ENCODE measurements at regions not wholly inside any gene's neighbourhood (a gene's known extent, or its start where the extent isn't known, plus 50 kb on each side); places are given as distances from the start of the nearest gene placed in this dataset.

DNA sequence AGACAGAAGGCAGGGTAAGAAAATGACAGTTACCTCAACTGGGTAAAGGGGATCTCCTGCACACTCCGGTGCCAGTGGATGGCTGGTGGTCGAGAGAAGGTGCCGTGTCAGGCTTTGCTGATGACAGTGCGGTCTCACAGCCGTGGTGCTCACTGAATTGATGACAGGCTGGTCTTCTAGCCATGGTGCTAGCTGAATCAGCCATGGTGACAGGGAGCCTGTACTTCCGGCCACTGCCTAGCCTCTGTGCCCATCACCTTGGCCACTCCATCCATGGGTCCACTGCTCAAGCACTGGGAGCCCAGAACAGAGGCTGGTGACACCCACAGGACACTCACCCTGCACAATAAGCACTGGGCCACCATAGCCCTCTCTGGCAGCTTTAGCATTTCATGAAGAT lies 315.9 kb downstream of the FBXO15 start:
- DNase-seq (ENCODE audit: missing footprints): no peak
- intact Hi-C loops (cut with DNase I): no loop called here
- no peak for ATAC-seq

DNA sequence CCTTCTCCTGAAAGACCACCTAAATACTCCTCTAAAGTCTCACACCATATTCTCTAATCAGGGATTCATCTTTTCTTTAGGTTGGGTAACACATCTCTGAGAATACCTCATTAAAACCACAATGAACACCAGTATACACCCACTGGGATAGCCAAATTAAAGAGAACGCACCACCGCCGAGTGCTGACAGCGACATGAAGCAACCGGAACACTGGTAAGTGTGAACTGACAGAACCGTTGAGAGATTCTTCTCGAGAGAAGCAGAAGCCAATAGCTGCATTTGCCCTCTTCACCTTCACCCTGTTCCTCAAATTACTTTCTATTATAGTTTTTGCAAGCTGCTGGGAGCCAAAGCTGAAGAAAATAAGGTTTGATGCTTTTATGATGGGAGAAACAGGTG lies 318.5 kb downstream of the FBXO15 start:
- intact Hi-C loops (cut with DNase I): no loop called here
- no peak for DNase-seq (ENCODE audit: missing footprints)
- ATAC-seq: peak; percentile 90

GRCh38 chr18:73827801-73828200 lies 319.8 kb downstream of the FBXO15 start:
- no peak for ATAC-seq
- DNase-seq (ENCODE audit: missing footprints): no peak
- intact Hi-C loops (cut with DNase I): no loop called here

DNA sequence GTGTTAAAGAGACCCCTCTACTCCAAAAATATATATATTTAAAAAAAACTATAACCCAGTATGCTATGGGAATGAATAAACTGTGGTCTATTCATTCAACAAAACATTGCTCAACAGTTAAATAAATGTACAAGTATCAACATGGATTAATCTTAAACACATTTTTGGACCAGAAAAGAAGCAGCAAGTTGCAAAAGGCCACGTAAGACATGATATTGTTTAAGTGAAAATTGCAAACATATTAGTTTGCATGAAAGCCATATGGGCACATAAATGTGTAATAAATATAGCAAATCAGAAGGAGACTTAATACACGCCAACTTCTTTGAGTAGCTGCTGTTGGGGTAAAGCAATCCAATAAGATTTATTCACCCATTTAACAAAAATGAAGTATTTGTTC lies 321.5 kb downstream of the FBXO15 start:
- ATAC-seq (no peak), DNase-seq (ENCODE audit: missing footprints) (no peak)
- intact Hi-C loops (cut with DNase I): no loop called here

GRCh38 chr18:73824671-73825070 lies 323.0 kb downstream of the FBXO15 start:
- intact Hi-C loops (cut with DNase I): no loop called here
- ATAC-seq (no peak), DNase-seq (ENCODE audit: missing footprints) (no peak)

DNA sequence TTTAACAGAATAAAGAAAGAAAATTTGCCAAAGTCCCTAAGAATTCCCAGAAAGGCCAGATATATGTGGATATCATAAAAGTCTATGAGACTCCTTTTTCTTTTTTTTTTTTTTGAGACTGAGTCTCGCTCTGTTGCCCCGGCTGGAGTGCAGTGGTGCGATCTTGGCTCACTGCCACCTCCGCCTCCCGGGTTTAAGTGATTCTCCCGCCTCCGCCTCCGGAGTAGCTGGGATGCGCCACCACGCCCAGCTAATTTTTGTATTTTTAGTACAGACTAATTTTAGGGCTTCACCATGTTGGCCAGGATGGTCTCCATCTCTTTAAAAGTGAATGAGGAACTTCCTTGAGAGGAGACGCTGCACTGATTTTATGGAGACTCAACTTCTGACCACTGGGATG lies 335.2 kb downstream of the FBXO15 start:
- ATAC-seq: no peak
- DNase-seq (ENCODE audit: missing footprints): no peak
- intact Hi-C loops (cut with DNase I): no loop called here

DNA sequence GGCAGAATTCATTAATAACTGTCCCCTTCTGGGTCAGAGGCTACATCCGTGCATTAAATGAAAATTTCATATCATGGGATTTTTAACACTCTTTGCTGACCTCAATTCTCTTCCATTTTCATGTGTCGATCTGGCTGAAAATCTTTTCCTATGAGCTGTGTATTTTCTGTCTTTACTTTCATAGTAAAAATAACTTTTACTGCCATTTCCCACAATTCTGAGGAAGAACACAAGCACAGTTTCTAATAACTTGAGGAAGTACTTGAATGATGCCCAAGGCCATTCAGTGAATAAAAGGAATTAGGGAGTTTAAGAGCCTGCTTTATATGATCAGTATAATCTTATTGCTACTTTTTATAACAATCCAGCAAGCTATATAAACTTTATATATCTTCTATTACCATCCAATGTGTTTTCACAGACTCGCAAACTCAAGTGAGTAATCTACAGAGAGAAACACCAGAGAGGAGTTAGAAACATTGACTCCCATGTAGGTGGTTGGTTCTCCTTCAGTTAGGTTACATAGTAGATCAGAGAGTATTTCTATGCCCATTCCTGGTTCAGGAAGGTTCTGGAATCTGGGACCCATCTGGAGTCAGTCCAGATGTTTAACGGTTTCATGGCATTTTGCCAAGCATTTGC lies 340.0 kb downstream of the FBXO15 start:
- intact Hi-C loops (cut with DNase I): no loop called here
- DNase-seq (ENCODE audit: missing footprints) (no peak), ATAC-seq (no peak)

DNA sequence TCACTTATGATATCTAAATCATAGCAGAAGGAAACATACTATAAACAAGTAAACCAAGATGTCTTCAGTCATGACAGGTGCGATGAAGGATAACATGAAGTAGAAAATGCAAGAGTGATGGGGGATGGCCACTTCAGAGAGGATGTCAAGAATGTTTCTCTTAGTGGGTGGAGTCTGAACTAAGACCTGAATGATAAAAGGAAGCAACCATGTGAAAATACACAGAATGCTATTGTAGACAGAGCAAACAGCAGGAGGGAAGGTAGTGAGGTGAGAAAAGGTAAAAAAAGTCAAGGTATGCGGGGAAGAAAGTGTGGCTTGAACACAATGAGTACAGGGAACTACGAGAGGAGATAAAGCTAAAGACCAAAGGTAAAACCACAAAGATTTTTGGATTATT lies 341.6 kb downstream of the FBXO15 start:
- DNase-seq (ENCODE audit: missing footprints) (no peak), ATAC-seq (no peak)
- intact Hi-C loops (cut with DNase I): no loop called here

DNA sequence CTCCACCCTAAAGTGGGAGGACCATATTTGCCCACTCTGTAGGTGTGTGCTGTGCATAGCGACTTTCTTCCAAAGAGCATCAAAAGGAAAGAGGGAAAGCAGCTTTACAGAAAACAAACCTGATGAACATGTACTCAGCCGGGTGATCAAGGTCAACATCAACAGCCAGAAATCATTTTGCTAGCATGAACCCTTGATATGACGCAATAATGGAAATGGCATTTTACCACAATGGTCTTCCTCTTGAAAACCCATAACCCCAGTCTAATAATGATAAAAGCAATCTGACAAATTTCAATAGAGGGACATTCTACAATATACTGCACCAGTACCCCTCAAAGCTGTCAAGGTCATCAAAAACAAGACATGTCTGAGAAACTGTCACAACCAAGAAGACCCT lies 350.2 kb downstream of the FBXO15 start:
- DNase-seq (ENCODE audit: missing footprints): no peak
- intact Hi-C loops (cut with DNase I): no loop called here
- ATAC-seq: no peak

GRCh38 chr18:73793386-73793785 lies 354.2 kb downstream of the FBXO15 start:
- intact Hi-C loops (cut with DNase I): no loop called here
- no peak for DNase-seq (ENCODE audit: missing footprints)
- no peak for ATAC-seq

DNA sequence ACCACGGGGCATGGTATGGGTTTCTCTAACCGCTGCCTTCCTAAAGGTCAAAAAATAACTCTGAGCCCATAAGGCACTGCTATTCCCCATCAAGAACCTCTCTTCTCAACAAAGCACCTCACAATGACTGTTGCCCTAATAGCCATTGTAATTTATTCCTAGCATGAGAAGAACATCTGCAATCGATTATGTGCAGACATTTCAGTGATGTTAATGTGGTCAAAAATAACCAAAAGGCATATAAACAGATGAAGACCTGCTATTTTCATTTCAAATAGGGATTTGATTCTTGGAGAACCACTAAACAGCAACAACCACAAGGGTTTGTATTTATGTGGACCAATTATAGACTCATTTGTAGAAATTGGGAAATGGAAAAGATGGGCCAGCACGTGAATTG lies 356.6 kb downstream of the FBXO15 start:
- no peak for DNase-seq (ENCODE audit: missing footprints)
- no peak for ATAC-seq
- intact Hi-C loops (cut with DNase I): no loop called here

GRCh38 chr18:73790587-73790986 lies 357.0 kb downstream of the FBXO15 start:
- intact Hi-C loops (cut with DNase I): no loop called here
- no peak for DNase-seq (ENCODE audit: missing footprints)
- ATAC-seq: no peak

- ATAC-seq: no peak
- intact Hi-C loops (cut with DNase I): no loop called here
- DNase-seq (ENCODE audit: missing footprints): no peak
Observed at GRCh38 chr18:73787316-73787715, 360.3 kb downstream of the FBXO15 start.

GRCh38 chr18:73785300-73785699 lies 362.3 kb downstream of the FBXO15 start:
- DNase-seq (ENCODE audit: missing footprints): no peak
- intact Hi-C loops (cut with DNase I): no loop called here
- no peak for ATAC-seq

GRCh38 chr18:73784853-73785252 lies 362.8 kb downstream of the FBXO15 start:
- intact Hi-C loops (cut with DNase I): no loop called here
- ATAC-seq: no peak
- DNase-seq (ENCODE audit: missing footprints): no peak

DNA sequence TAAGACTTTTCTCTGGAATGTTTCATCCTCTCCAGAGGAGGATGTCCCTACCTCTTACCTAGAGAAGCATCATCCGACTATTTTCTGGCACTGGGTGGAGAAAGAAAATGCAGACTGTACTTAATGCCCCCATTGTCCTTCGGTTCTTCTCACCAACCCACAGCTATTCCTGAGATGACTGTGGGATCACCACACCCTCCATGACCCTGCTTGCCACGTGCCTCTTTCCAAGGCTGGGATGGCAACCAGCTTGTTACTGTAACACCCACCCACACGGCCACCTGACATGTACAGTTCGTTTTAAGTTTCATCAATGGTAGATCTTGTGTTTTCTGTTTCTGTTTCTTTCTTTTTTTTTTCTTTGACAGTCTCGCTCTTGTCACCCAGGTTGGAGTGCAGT lies 365.2 kb downstream of the FBXO15 start:
- ATAC-seq (no peak), DNase-seq (ENCODE audit: missing footprints) (no peak)
- intact Hi-C loops (cut with DNase I): no loop called here

GRCh38 chr18:73780218-73780617 lies 367.4 kb downstream of the FBXO15 start:
- DNase-seq (ENCODE audit: missing footprints): no peak
- intact Hi-C loops (cut with DNase I): no loop called here
- no peak for ATAC-seq

- intact Hi-C loops (cut with DNase I): no loop called here
- ATAC-seq (no peak), DNase-seq (ENCODE audit: missing footprints) (no peak)
Observed at GRCh38 chr18:73778032-73778359, 369.6 kb downstream of the FBXO15 start.

DNA sequence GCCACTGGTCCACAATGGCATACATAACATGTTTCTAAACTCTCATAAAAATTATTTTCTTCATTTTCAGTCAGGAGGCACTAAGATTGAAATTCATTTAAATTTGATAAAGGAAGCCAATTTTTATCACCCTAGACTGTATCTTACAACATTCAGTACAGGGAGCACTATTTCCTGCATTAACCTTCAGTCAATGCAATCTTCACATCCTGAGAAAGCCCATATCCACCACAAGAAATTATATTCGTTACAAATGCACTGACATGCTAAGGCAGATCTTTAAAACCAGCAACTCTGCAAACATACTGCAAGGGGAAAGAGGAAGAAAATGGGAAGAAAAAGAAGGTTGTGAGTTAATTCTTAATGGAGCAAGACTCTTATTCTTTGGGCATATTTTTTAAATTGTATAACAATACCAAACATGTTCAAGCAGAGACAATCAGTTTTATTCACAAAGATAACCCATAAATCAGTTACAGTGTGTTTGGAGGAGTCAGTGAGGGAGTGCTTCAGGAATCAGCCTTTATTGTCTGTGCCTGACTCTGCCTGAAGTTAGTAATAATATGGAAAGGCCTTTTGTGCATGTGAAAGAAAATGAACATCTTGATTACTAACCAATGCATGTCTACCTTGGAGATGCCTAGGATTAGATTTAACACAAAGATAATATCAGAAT lies 370.1 kb downstream of the FBXO15 start:
- intact Hi-C loops (cut with DNase I): no loop called here
- ATAC-seq: no peak
- DNase-seq (ENCODE audit: missing footprints): no peak

DNA sequence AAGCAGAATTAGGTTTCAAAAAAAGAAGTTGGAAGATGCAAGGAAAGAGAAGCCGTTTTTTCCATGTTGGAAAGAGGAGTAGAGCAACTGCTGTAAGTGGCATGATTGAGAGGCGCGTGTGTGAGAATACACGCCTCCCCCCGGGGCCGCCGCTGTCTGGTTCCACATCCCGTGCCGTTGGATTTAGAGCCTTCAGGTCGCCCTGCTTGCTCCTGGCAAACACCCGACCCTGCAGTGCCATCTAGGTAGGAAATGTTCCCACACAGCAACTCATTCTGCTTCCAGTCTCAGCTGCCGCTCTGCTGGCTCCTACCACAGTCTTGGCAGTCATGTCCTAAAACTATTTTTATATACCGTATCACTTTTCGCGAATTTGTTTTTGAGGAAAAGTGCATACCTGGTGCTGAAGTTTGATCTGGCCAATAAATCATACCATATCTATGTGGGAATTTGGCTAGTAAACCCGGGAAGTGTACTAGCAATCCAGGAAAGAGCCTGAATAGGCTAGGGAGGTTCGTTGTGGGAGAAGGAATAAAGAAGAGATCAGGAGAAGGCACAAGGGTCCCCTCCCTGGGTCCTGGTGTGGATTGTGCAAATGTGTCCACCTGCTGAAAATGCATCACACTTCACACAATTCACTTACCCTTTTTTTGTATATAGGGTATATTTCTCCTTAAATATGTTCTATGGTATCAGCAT lies 372.7 kb downstream of the FBXO15 start:
- DNase-seq (ENCODE audit: missing footprints) (no peak), ATAC-seq (peak; percentile 54)
- intact Hi-C loops (cut with DNase I): no loop called here

- intact Hi-C loops (cut with DNase I): no loop called here
- DNase-seq (ENCODE audit: missing footprints) (no peak), ATAC-seq (no peak)
Observed at GRCh38 chr18:73768043-73768442, 379.6 kb downstream of the FBXO15 start.

All from Right ventricle myocardium inferior (tissue), 1 donor.